HG03108 (cell line): ENCODE measurements at regions not wholly inside any gene's neighbourhood (a gene's known extent, or its start where the extent isn't known, plus 50 kb on each side); places are given as distances from the start of the nearest gene placed in this dataset.

ENCODE experiments used
- ATAC-seq: cut with Tn5 transposase; IDR thresholded peaks from one replicate; pipeline ENCODE4 v1.9.1; 2021; ENCODE audit warnings: moderate library complexity; ENCODE audit not compliant: unreplicated experiment

GRCh38 chr2:200725596-200725995 is 86.1 kb upstream of the BZW1 start:
- ATAC-seq: no peak

- no peak for ATAC-seq
These were observed 83.1 kb upstream of the BZW1 start for GRCh38 chr2:200728630-200729029.

- ATAC-seq: no peak
These were observed 81.4 kb upstream of the BZW1 start for GRCh38 chr2:200730302-200730701.

- no peak for ATAC-seq
These were observed 80.8 kb upstream of the BZW1 start for GRCh38 chr2:200730960-200731359.

- ATAC-seq: no peak
These were observed 78.8 kb upstream of the BZW1 start for GRCh38 chr2:200732866-200733265.

GRCh38 chr2:200733713-200734198 is 78.0 kb upstream of the BZW1 start:
- ATAC-seq: no peak

- no peak for ATAC-seq
These were observed 76.6 kb upstream of the BZW1 start for GRCh38 chr2:200735061-200735460.

GRCh38 chr2:200736646-200737274 is 75.0 kb upstream of the BZW1 start:
- no peak for ATAC-seq

- no peak for ATAC-seq
These were observed 74.1 kb upstream of the BZW1 start for GRCh38 chr2:200737585-200737984.

GRCh38 chr2:200738590-200738989 is 73.1 kb upstream of the BZW1 start:
- no peak for ATAC-seq

- ATAC-seq: no peak
These were observed 70.8 kb upstream of the BZW1 start for GRCh38 chr2:200740907-200741306.

- ATAC-seq: no peak
These were observed 70.1 kb upstream of the BZW1 start for GRCh38 chr2:200741468-200742202.

GRCh38 chr2:200742426-200742825 is 69.3 kb upstream of the BZW1 start:
- ATAC-seq: no peak

- ATAC-seq: no peak
These were observed 68.6 kb upstream of the BZW1 start for GRCh38 chr2:200743042-200743676.

GRCh38 chr2:200744201-200744602 is 67.5 kb upstream of the BZW1 start:
- no peak for ATAC-seq

GRCh38 chr2:200746301-200746700 is 65.4 kb upstream of the BZW1 start:
- no peak for ATAC-seq

GRCh38 chr2:200747668-200748618 is 63.8 kb upstream of the BZW1 start:
- no peak for ATAC-seq

- ATAC-seq: no peak
These were observed 62.9 kb upstream of the BZW1 start for GRCh38 chr2:200748779-200749178.

GRCh38 chr2:200749631-200750322 is 61.9 kb upstream of the BZW1 start:
- ATAC-seq: no peak

GRCh38 chr2:200750323-200750910 is 61.3 kb upstream of the BZW1 start:
- no peak for ATAC-seq
